ENCODE measurements at regions not wholly inside any gene's neighbourhood (a gene's known extent, or its start where the extent isn't known, plus 50 kb on each side); places are given as distances from the start of the nearest gene placed in this dataset.
"Not testable (repeated sequence)": the region's sequence is repeated elsewhere in the genome, so short reads cannot be mapped to it uniquely, and the experiment has no call there.

- no peaks in the 10 kb centered on the region for H3K9me3 ChIP-seq
- DNase-seq (no peak), ATAC-seq (no peak)
- WGBS, 2 donors: 70 to 71% methylated on average over 6 to 8 of the region's 8 CpGs
- TF ChIP-seq POLR2A (IDR thresholded peaks at IDR 0.05): no peak
- TF ChIP-seq CTCF (IDR thresholded peaks at IDR 0.05): no peak
- no peaks in the 10 kb centered on the region for H3K27me3 ChIP-seq
- no peaks in the 10 kb centered on the region for H3K4me1 ChIP-seq
- intact Hi-C loops (cut with DNase I): no loop called here
- no peak overlapping the region for H3K27ac ChIP-seq
- no peaks in the 10 kb centered on the region for H3K36me3 ChIP-seq (replicated peaks in 1 of 2; ENCODE audit: insufficient read depth in 1 of 2, low read depth in 2 of 2)
- no peak overlapping the region for H3K4me3 ChIP-seq
Observed at GRCh38 chr1:172851077-172851476, 192.2 kb downstream of the FASLG start.

DNA sequence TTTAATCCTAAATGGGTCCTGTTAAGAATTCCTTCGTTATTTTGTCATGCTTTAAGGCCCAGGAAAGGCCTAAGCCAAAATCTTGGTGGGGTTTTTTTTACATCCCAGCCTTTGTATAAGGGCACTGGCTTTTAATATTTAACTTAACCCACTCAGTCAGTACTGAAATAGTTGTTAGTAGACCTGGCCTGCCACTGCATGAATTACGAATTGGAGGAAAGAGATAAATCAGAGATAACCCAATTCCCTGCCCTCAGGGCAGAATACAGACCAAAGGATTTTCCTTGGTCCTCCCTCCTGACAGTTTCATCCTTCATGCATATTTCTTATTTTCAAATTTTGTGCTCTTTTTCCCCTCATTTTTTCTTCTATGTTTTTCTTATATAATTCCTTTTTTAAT lies 193.0 kb downstream of the FASLG start:
- no peak for ATAC-seq
- H3K27me3 ChIP-seq: no peaks in the 10 kb centered on the region
- WGBS, 2 donors: 27 to 30% methylated on average over 2 of the region's 2 CpGs
- TF ChIP-seq POLR2A (IDR thresholded peaks at IDR 0.05) (no peak), CTCF (IDR thresholded peaks at IDR 0.05) (no peak)
- no peaks in the 10 kb centered on the region for H3K36me3 ChIP-seq (replicated peaks in 1 of 2; ENCODE audit: insufficient read depth in 1 of 2, low read depth in 2 of 2)
- H3K4me1 ChIP-seq: no peaks in the 10 kb centered on the region
- intact Hi-C loops (cut with DNase I): no loop called here
- no peak overlapping the region for H3K4me3 ChIP-seq
- no peaks in the 10 kb centered on the region for H3K9me3 ChIP-seq
- no peak overlapping the region for H3K27ac ChIP-seq
- no peak for DNase-seq

DNA sequence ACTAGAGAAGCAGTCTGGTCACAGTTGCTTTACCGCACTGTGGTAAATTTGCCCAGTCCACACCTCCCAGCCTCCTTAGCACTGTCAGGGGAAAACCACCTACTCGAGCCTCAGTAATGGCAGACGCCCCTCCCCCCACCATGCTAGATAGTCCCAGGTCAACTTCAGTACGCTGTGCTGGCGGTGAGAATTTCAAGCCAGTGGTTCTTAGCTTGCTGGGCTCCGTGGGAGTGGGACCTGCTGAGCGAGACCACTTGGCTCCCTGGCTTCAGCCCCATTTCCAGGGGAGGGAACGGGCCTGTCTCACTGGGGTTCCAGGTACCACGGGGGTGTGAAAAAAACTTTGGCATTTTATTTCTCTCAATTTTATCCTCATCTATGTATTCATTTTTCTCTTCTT lies 194.8 kb downstream of the TNFSF18 start:
- ATAC-seq; H3K4me3 ChIP-seq; H3K4me1 ChIP-seq; H3K27ac ChIP-seq; H3K9me3 ChIP-seq; intact Hi-C loops (cut with DNase I); H3K36me3 ChIP-seq (replicated peaks in 1 of 2; ENCODE audit: insufficient read depth in 1 of 2, low read depth in 2 of 2); H3K27me3 ChIP-seq; DNase-seq: not testable (repeated sequence)
- 71 to 79% methylated on average over 9 of the region's 9 CpGs for WGBS, 2 donors

DNA sequence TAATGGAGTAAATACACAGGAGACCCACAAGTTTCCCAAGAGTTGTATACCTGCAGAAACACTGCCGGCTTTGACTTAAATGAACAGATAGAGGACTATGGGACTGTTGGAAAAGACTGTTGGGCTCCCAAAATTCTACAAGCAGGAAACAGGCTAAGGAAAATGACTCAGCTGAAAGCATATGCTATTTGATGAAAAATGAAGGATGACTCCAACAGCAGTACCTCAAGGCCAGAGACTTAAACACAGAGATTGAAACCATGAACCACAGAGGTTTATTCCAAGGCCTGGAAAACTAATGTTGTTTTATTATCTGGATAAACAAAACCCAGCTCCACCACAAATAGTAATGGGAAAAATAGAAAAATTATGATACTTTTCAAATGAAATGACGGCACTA lies 187.7 kb downstream of the TNFSF18 start:
- WGBS, 2 donors: 92 to 95% methylated on average over 2 of the region's 2 CpGs
- Histone ChIP-seq H3K27me3 (no peaks in the 10 kb centered on the region), H3K4me3 (no peak overlapping the region), H3K27ac (no peak overlapping the region), H3K4me1 (no peaks in the 10 kb centered on the region), H3K36me3 (replicated peaks in 1 of 2; ENCODE audit: insufficient read depth in 1 of 2, low read depth in 2 of 2) (no peaks in the 10 kb centered on the region), H3K9me3 (no peaks in the 10 kb centered on the region)
- no peak for TF ChIP-seq CTCF (IDR thresholded peaks at IDR 0.05)
- no peak for TF ChIP-seq POLR2A (IDR thresholded peaks at IDR 0.05)
- intact Hi-C loops (cut with DNase I): no loop called here
- no peak for DNase-seq
- no peak for ATAC-seq

- no peak overlapping the region for H3K27ac ChIP-seq
- TF ChIP-seq POLR2A (IDR thresholded peaks at IDR 0.05) (no peak), CTCF (IDR thresholded peaks at IDR 0.05) (no peak)
- no peaks in the 10 kb centered on the region for H3K9me3 ChIP-seq
- H3K4me1 ChIP-seq: no peaks in the 10 kb centered on the region
- WGBS, 2 donors: 81 to 84% methylated on average over 2 of the region's 2 CpGs
- DNase-seq (no peak), ATAC-seq (no peak)
- H3K27me3 ChIP-seq: no peaks in the 10 kb centered on the region
- H3K4me3 ChIP-seq: no peak overlapping the region
- intact Hi-C loops (cut with DNase I): no loop called here
- no peaks in the 10 kb centered on the region for H3K36me3 ChIP-seq (replicated peaks in 1 of 2; ENCODE audit: insufficient read depth in 1 of 2, low read depth in 2 of 2)
Observed at GRCh38 chr1:172867216-172867818, 183.4 kb downstream of the TNFSF18 start.
